OCI-LY1 (cell line): ENCODE measurements at regions not wholly inside any gene's neighbourhood (a gene's known extent, or its start where the extent isn't known, plus 50 kb on each side); places are given as distances from the start of the nearest gene placed in this dataset.

Source experiments
- H2AFZ ChIP-seq: fragments of 200-600 bp; sonication (generic), shearing (Covaris generic); 2 replicates; pipeline ENCODE4 v1.6.0; 2014; ENCODE audit warnings: antibody characterized with exemption, mild to moderate bottlenecking, low read length
- H3F3A ChIP-seq: fragments of 200-600 bp; sonication (generic), shearing (Covaris generic); 2 replicates; pipeline ENCODE4 v1.6.0; 2014; ENCODE audit warnings: mild to moderate bottlenecking, antibody characterized with exemption, low read length, moderate library complexity; ENCODE audit not compliant: insufficient read depth
- H3K27ac ChIP-seq: fragments of 200-600 bp; sonication (generic); 2 replicates; pipeline ENCODE4 v1.5.1; 2014; ENCODE audit warnings: low read length, mixed run types, mild to moderate bottlenecking, low read depth; ENCODE audit not compliant: poor library complexity, severe bottlenecking
- H3K27me3 ChIP-seq: fragments of 200-600 bp; sonication (generic); 2 replicates; pipeline ENCODE4 v1.6.0; 2014; ENCODE audit warnings: antibody characterized with exemption, mild to moderate bottlenecking, low read length, moderate library complexity; ENCODE audit not compliant: insufficient read depth
- H3K36me3 ChIP-seq: fragments of 200-600 bp; sonication (generic); 2 replicates; pipeline ENCODE4 v1.6.1; 2014; ENCODE audit warnings: mild to moderate bottlenecking, antibody characterized with exemption, low read length, moderate library complexity, mixed read lengths; ENCODE audit not compliant: insufficient read depth
- H3K4me1 ChIP-seq: fragments of 200-600 bp; sonication (generic); 2 replicates; pipeline ENCODE4 v1.5.1; 2014; ENCODE audit warnings: mild to moderate bottlenecking, low read length, moderate library complexity; ENCODE audit not compliant: insufficient read depth, severe bottlenecking
- H3K4me2 ChIP-seq: fragments of 200-600 bp; sonication (generic), shearing (Covaris generic); 2 replicates; pipeline ENCODE4 v1.6.1; 2014; ENCODE audit warnings: low read length
- H3K4me3 ChIP-seq: fragments of 200-600 bp; sonication (generic); 2 replicates; pipeline ENCODE4 v1.5.1; 2014; ENCODE audit warnings: low read length, low read depth, mild to moderate bottlenecking, mixed read lengths; ENCODE audit not compliant: poor library complexity, severe bottlenecking
- H3K79me2 ChIP-seq: fragments of 200-600 bp; shearing (Covaris generic); 2 replicates; pipeline ENCODE4 v1.6.1; 2016; ENCODE audit warnings: mixed run types, low read length, mixed read lengths; ENCODE audit not compliant: insufficient read depth
- H3K9ac ChIP-seq: fragments of 200-600 bp; sonication (generic), shearing (Covaris generic); 2 replicates; pipeline ENCODE4 v1.6.1; 2014; ENCODE audit warnings: mild to moderate bottlenecking, low read length, mixed read lengths
- H3K9me2 ChIP-seq: fragments of 200-600 bp; sonication (generic), shearing (Covaris generic); 2 replicates; pipeline ENCODE4 v1.6.1; 2014; ENCODE audit warnings: low read depth, mild to moderate bottlenecking, low read length, mixed read lengths
- H3K9me3 ChIP-seq: fragments of 200-600 bp; shearing (Covaris generic); 2 replicates; pipeline ENCODE4 v1.6.1; 2014; ENCODE audit warnings: low read length, mixed read lengths
- H4K20me1 ChIP-seq: fragments of 200-600 bp; sonication (generic), shearing (Covaris generic); 2 replicates; pipeline ENCODE4 v1.6.0; 2016; ENCODE audit warnings: mild to moderate bottlenecking, low read length; ENCODE audit not compliant: insufficient read depth
- EZH2 ChIP-seq: fragments of 200-600 bp; sonication (generic), shearing (Covaris generic); IDR thresholded peaks from 2 replicates; pipeline ENCODE4 v1.8.0; 2017; ENCODE audit warnings: borderline replicate concordance, mixed run types, mild to moderate bottlenecking, antibody characterized with exemption, low read length, moderate library complexity, mixed read lengths
- TF ChIP-seq, protein P1 (sequence below): fragments of 200-600 bp; sonication (generic), shearing (Covaris generic); IDR thresholded peaks from 2 replicates; pipeline ENCODE4 v1.5.1; 2017; ENCODE audit warnings: mild to moderate bottlenecking, antibody characterized with exemption, low read length, moderate library complexity, mixed read lengths

DNA sequence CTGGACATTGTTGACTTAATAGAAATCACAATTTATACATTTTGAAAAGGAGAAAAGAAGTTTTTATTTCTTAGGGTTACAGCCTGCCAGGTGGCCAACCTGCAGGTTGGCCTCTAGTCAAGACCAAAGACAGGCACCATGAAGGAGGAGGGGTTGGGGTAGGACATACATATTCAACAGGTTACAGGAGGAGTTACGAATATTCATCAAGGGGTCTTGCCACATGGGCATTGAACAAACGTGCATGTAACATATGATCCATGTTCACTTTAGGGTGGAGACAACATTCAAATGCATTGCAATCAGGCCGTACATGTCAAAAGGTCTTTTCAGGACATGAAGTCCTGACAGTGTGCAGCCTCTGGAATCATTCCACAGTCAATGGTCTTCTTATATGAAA lies 246.2 kb upstream of the AKR1E2 start:
- Histone ChIP-seq H4K20me1 (no peaks in the 10 kb centered on the region), H3K4me2 (no peak overlapping the region), H3F3A (no peaks in the 10 kb centered on the region), H3K79me2 (no peaks in the 10 kb centered on the region), H3K36me3 (no peaks in the 10 kb centered on the region), H3K4me3 (no peak overlapping the region), H2AFZ (no peak overlapping the region), H3K9ac (no peak overlapping the region), H3K9me2 (no peaks in the 10 kb centered on the region), H3K9me3 (no peaks in the 10 kb centered on the region), H3K4me1 (no peaks in the 10 kb centered on the region), H3K27ac (no peak overlapping the region), H3K27me3 (no peaks in the 10 kb centered on the region)
- TF ChIP-seq, protein P1, sequence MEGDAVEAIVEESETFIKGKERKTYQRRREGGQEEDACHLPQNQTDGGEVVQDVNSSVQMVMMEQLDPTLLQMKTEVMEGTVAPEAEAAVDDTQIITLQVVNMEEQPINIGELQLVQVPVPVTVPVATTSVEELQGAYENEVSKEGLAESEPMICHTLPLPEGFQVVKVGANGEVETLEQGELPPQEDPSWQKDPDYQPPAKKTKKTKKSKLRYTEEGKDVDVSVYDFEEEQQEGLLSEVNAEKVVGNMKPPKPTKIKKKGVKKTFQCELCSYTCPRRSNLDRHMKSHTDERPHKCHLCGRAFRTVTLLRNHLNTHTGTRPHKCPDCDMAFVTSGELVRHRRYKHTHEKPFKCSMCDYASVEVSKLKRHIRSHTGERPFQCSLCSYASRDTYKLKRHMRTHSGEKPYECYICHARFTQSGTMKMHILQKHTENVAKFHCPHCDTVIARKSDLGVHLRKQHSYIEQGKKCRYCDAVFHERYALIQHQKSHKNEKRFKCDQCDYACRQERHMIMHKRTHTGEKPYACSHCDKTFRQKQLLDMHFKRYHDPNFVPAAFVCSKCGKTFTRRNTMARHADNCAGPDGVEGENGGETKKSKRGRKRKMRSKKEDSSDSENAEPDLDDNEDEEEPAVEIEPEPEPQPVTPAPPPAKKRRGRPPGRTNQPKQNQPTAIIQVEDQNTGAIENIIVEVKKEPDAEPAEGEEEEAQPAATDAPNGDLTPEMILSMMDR: no peak
- TF ChIP-seq EZH2: no peak

DNA sequence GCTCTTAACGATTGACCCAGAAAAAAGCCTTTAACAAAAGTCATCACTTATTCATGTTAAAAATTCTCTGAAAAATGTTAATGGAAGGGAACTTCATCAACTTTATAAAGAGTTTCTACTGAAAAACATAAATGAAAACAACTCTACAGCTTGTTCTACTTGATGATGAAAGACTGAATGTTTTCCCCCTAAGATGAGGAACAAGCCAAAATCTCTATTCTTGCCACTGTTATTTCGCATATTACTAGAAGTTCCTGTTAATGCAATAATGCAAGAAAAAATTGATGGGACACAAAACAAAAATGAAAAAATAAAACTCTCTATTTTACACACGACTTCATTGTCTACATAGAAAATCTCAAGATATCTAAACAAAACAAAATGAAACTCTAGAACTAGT lies 249.8 kb upstream of the AKR1E2 start:
- H3K9me2 ChIP-seq: no peaks in the 10 kb centered on the region
- H4K20me1 ChIP-seq: no peaks in the 10 kb centered on the region
- no peak overlapping the region for H3K4me2 ChIP-seq
- no peak overlapping the region for H3K9ac ChIP-seq
- H3K9me3 ChIP-seq: no peaks in the 10 kb centered on the region
- no peaks in the 10 kb centered on the region for H3F3A ChIP-seq
- no peak overlapping the region for H3K4me3 ChIP-seq
- no peak overlapping the region for H3K27ac ChIP-seq
- H3K79me2 ChIP-seq: no peaks in the 10 kb centered on the region
- no peaks in the 10 kb centered on the region for H3K4me1 ChIP-seq
- H3K27me3 ChIP-seq: no peaks in the 10 kb centered on the region
- no peaks in the 10 kb centered on the region for H3K36me3 ChIP-seq
- TF ChIP-seq, protein P1: no peak
- TF ChIP-seq EZH2: no peak
- no peak overlapping the region for H2AFZ ChIP-seq

DNA sequence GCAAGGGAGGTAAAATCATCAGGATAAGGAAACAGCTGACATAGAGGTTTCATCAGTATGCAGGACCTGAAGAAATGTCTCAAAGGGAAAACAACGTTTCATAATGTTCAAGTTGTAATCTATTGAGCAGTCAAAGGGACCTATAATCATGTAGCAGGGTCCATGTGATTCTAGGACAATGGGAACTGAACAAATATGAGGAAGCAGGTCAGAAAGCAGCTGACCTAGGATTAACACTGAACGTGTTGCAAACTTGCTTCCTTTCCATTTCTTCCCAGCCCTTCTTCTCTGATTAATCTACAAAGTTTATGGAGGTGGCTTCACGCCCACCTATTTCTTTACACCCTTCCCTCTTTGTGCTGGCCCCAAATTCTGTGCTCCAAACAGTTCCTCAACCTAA lies 256.9 kb upstream of the AKR1E2 start:
- H3K9ac ChIP-seq: no peak overlapping the region
- no peak overlapping the region for H3K27ac ChIP-seq
- H3K79me2 ChIP-seq: no peaks in the 10 kb centered on the region
- no peaks in the 10 kb centered on the region for H3K27me3 ChIP-seq
- H3K4me3 ChIP-seq: no peak overlapping the region
- H3K9me3 ChIP-seq: no peaks in the 10 kb centered on the region
- H3F3A ChIP-seq: no peaks in the 10 kb centered on the region
- H3K4me2 ChIP-seq: no peak overlapping the region
- no peaks in the 10 kb centered on the region for H3K4me1 ChIP-seq
- no peaks in the 10 kb centered on the region for H4K20me1 ChIP-seq
- no peak overlapping the region for H2AFZ ChIP-seq
- H3K36me3 ChIP-seq: no peaks in the 10 kb centered on the region
- H3K9me2 ChIP-seq: no peaks in the 10 kb centered on the region
- TF ChIP-seq, protein P1: no peak
- TF ChIP-seq EZH2: no peak
